ENCODE measurements at regions not wholly inside any gene's neighbourhood (a gene's known extent, or its start where the extent isn't known, plus 50 kb on each side); places are given as distances from the start of the nearest gene placed in this dataset.

DNA sequence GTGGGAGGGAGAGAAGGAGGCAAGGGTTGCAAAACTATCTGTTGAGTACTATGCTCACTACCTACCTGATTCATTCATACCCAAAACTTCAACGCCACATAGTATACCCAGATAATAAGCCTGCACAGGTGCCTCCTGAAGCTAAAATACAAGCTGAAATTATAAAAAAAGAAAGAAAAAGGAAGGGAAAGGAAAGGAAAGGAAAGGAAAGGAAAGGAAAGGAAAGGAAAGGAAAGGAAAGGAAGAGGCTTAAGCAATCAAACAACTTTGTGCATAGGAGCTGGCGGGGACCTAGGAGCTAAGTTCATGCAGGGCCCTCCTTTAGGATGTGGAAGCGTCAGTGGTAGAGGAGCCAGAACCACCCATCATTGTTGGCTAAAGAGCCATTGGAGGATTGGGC lies 108.9 kb upstream of the SYNDIG1 start:
- TF ChIP-seq, protein P1, sequence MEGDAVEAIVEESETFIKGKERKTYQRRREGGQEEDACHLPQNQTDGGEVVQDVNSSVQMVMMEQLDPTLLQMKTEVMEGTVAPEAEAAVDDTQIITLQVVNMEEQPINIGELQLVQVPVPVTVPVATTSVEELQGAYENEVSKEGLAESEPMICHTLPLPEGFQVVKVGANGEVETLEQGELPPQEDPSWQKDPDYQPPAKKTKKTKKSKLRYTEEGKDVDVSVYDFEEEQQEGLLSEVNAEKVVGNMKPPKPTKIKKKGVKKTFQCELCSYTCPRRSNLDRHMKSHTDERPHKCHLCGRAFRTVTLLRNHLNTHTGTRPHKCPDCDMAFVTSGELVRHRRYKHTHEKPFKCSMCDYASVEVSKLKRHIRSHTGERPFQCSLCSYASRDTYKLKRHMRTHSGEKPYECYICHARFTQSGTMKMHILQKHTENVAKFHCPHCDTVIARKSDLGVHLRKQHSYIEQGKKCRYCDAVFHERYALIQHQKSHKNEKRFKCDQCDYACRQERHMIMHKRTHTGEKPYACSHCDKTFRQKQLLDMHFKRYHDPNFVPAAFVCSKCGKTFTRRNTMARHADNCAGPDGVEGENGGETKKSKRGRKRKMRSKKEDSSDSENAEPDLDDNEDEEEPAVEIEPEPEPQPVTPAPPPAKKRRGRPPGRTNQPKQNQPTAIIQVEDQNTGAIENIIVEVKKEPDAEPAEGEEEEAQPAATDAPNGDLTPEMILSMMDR (IDR thresholded peaks at IDR 0.05) = no peak
- no peak for TF ChIP-seq POLR2A (IDR thresholded peaks at IDR 0.05)

Measured in thyroid gland (tissue), 4 donors.